H9 (cell line): ENCODE measurements at regions not wholly inside any gene's neighbourhood (a gene's known extent, or its start where the extent isn't known, plus 50 kb on each side); places are given as distances from the start of the nearest gene placed in this dataset.

Source experiments
- DNase-seq: peaks from one replicate; pipeline ENCODE4 v3.0.0-alpha.2; 2017
- H2AFZ ChIP-seq: one replicate; pipeline ENCODE4 v1.6.1; 2013; ENCODE audit warnings: mild to moderate bottlenecking, low read length, control low read depth, moderate library complexity
- H2AK5ac ChIP-seq: 2 replicates; pipeline ENCODE4 v1.6.1; 2013; ENCODE audit warnings: low read length, control low read depth, mixed read lengths; ENCODE audit not compliant: insufficient read length
- H2BK120ac ChIP-seq: one replicate; pipeline ENCODE4 v1.6.1; 2013; ENCODE audit warnings: low read depth, mild to moderate bottlenecking, low read length, control low read depth, inconsistent platforms; ENCODE audit not compliant: poor library complexity, severe bottlenecking
- H2BK12ac ChIP-seq: 2 replicates; pipeline ENCODE4 v1.6.1; 2013; ENCODE audit warnings: low read length, control low read depth, mixed read lengths, low read depth; ENCODE audit not compliant: insufficient read length
- H2BK15ac ChIP-seq: 2 replicates; pipeline ENCODE4 v1.6.1; 2013; ENCODE audit warnings: low read depth, low read length, control low read depth
- H2BK20ac ChIP-seq: one replicate; pipeline ENCODE4 v1.6.1; 2013; ENCODE audit warnings: low read depth, mild to moderate bottlenecking, low read length, control low read depth, inconsistent platforms; ENCODE audit not compliant: poor library complexity, severe bottlenecking
- H2BK5ac ChIP-seq: 2 replicates; pipeline ENCODE4 v1.6.1; 2013; ENCODE audit warnings: low read length, control low read depth, mixed read lengths; ENCODE audit not compliant: insufficient read length
- H3K14ac ChIP-seq: 2 replicates; pipeline ENCODE4 v1.6.1; 2013; ENCODE audit warnings: low read length, control low read depth; ENCODE audit not compliant: insufficient read depth
- H3K18ac ChIP-seq: 2 replicates; pipeline ENCODE4 v1.6.1; 2013; ENCODE audit warnings: low read depth, mild to moderate bottlenecking, mixed read lengths, low read length, control low read depth; ENCODE audit not compliant: insufficient read length
- H3K23ac ChIP-seq: 2 replicates; pipeline ENCODE4 v1.6.1; 2013; ENCODE audit warnings: low read length, control low read depth, mixed read lengths, low read depth; ENCODE audit not compliant: insufficient read length
- H3K23me2 ChIP-seq: 2 replicates; pipeline ENCODE4 v1.6.1; 2013; ENCODE audit warnings: low read depth, mild to moderate bottlenecking, mixed read lengths, low read length, control low read depth; ENCODE audit not compliant: insufficient read length, poor library complexity, severe bottlenecking
- H3K27ac ChIP-seq: 2 replicates; pipeline ENCODE4 v1.5.1; 2013; ENCODE audit warnings: low read length, control low read depth, mixed read lengths, low read depth; ENCODE audit not compliant: insufficient read length
- H3K27me3 ChIP-seq: 2 replicates; pipeline ENCODE4 v1.6.1; 2013; ENCODE audit warnings: low read length, control low read depth, inconsistent platforms; ENCODE audit not compliant: insufficient read depth
- H3K4ac ChIP-seq: 2 replicates; pipeline ENCODE4 v1.6.1; 2013; ENCODE audit warnings: low read depth, mild to moderate bottlenecking, control low read depth, inconsistent platforms, low read length, moderate library complexity
- H3K4me1 ChIP-seq: 2 replicates; pipeline ENCODE4 v1.6.1; 2013; ENCODE audit warnings: low read length, control low read depth, inconsistent platforms; ENCODE audit not compliant: insufficient read depth
- H3K4me2 ChIP-seq: 2 replicates; pipeline ENCODE4 v1.6.1; 2013; ENCODE audit warnings: low read length, control low read depth, mixed read lengths; ENCODE audit not compliant: insufficient read length, insufficient read depth
- H3K56ac ChIP-seq: 2 replicates; pipeline ENCODE4 v1.6.1; 2013; ENCODE audit warnings: low read depth, mild to moderate bottlenecking, mixed read lengths, low read length, control low read depth; ENCODE audit not compliant: insufficient read length
- H3K79me1 ChIP-seq: 2 replicates; pipeline ENCODE4 v1.6.1; 2013; ENCODE audit warnings: low read depth, mild to moderate bottlenecking, moderate library complexity, low read length, control low read depth, inconsistent platforms; ENCODE audit not compliant: insufficient read depth, poor library complexity, severe bottlenecking
- H3K79me2 ChIP-seq: 2 replicates; pipeline ENCODE4 v1.6.1; 2013; ENCODE audit warnings: low read length, control low read depth, inconsistent platforms; ENCODE audit not compliant: insufficient read depth
- H3K9ac ChIP-seq: 2 replicates; pipeline ENCODE4 v1.6.1; 2013; ENCODE audit warnings: low read length, control low read depth, mixed read lengths; ENCODE audit not compliant: insufficient read length; ENCODE audit errors: extremely low read depth
- H3K9me3 ChIP-seq: one replicate; pipeline ENCODE4 v1.6.1; 2013; ENCODE audit warnings: low read depth, low read length, inconsistent platforms; ENCODE audit not compliant: control insufficient read depth
- H3T11ph ChIP-seq: one replicate; pipeline ENCODE4 v1.6.1; 2013; ENCODE audit warnings: mild to moderate bottlenecking, low read length, control low read depth, inconsistent platforms
- H4K20me1 ChIP-seq: one replicate; pipeline ENCODE4 v1.6.1; 2013; ENCODE audit not compliant: control insufficient read depth, insufficient read length, insufficient read depth
- H4K5ac ChIP-seq: 2 replicates; pipeline ENCODE4 v1.6.1; 2013; ENCODE audit warnings: low read depth, mild to moderate bottlenecking, mixed read lengths, low read length, control low read depth; ENCODE audit not compliant: insufficient read length
- H4K8ac ChIP-seq: replicated peaks from 2 replicates; pipeline ENCODE4 v1.6.1; 2013; ENCODE audit warnings: low read length, control low read depth, mixed read lengths, low read depth; ENCODE audit not compliant: insufficient read length
- H4K91ac ChIP-seq: 2 replicates; pipeline ENCODE4 v1.6.1; 2013; ENCODE audit warnings: low read depth, mild to moderate bottlenecking, moderate library complexity, mixed read lengths, low read length, control low read depth; ENCODE audit not compliant: insufficient read length
- H3K27ac Mint-ChIP-seq, 3 experiments: 2 replicates in 2 of 3; 3 replicates in 1 of 3; pipeline ENCODE4 v1.8.0; 2020 to 2021; ENCODE audit warnings: mixed read lengths in 3 of 3, mild to moderate bottlenecking in 1 of 3, moderate library complexity in 1 of 3
- H3K27me3 Mint-ChIP-seq: 2 replicates; pipeline ENCODE4 v1.8.0; 2021; ENCODE audit warnings: low read depth, mild to moderate bottlenecking, moderate library complexity, mixed read lengths
- H3K36me3 Mint-ChIP-seq, 3 experiments: 2 replicates in 2 of 3; 3 replicates in 1 of 3; pipeline ENCODE4 v1.8.0; 2020 to 2021; ENCODE audit warnings: low read depth in 3 of 3, mixed read lengths in 3 of 3; ENCODE audit not compliant: insufficient read depth in 1 of 3
- H3K4me1 Mint-ChIP-seq, 2 experiments: 2 replicates each; pipeline ENCODE4 v1.8.0; 2020; ENCODE audit warnings: mixed read lengths in 2 of 2
- H3K4me3 Mint-ChIP-seq, 2 experiments: 2 replicates in 1 of 2; 3 replicates in 1 of 2; pipeline ENCODE4 v1.8.0; 2020 to 2021; ENCODE audit warnings: mild to moderate bottlenecking in 2 of 2, mixed read lengths in 2 of 2, moderate library complexity in 1 of 2
- H3K9me3 Mint-ChIP-seq, 2 experiments: 2 replicates in 1 of 2; 3 replicates in 1 of 2; pipeline ENCODE4 v1.8.0; 2020; ENCODE audit warnings: mild to moderate bottlenecking in 2 of 2, mixed read lengths in 2 of 2, moderate library complexity in 1 of 2
- CTCF ChIP-seq: fragments of 200-600 bp; sonication (generic); conservative IDR thresholded peaks from 3 replicates; pipeline ENCODE4 v1.8.0; 2021; ENCODE audit warnings: antibody characterized with exemption, mild to moderate bottlenecking

DNA sequence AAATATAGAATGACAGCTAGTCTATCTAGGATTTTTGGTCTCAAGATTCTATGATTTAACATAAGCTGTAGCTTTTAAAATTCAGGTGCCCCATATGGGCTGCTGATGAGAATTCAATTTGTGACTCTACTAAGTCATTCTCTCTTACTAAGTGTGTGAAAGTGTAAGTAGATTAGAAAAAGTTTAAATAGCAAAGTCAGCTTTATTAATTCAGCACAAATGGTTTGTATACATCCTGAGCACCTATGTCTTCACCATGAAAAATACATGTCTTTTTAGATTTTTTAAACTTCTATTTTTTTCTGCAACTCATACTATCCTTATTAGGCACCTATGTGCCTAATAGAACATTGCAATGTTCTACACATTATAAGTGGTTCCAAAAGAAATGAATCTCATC is 157.1 kb downstream of the METTL4 start:
- no peak overlapping the region for H3K14ac ChIP-seq
- no peak overlapping the region for H4K91ac ChIP-seq
- H3K4me2 ChIP-seq, result no peak overlapping the region
- no peak overlapping the region for H2AK5ac ChIP-seq
- no peaks in the 10 kb centered on the region for H3K23me2 ChIP-seq
- no peaks in the 10 kb centered on the region for H3K27me3 ChIP-seq
- no peak overlapping the region for H3K27ac ChIP-seq
- Mint-ChIP-seq H3K27me3 (no peaks in the 10 kb centered on the region), H3K4me1 (no peaks in the 10 kb centered on the region), H3K4me3 (no peak overlapping the region), H3K36me3 (no peaks in the 10 kb centered on the region), H3K9me3 (no peaks in the 10 kb centered on the region), H3K27ac (no peak overlapping the region)
- no peak overlapping the region for H4K8ac ChIP-seq
- no peak overlapping the region for H3T11ph ChIP-seq
- H2BK12ac ChIP-seq, result no peak overlapping the region
- H3K56ac ChIP-seq, result no peak overlapping the region
- H4K5ac ChIP-seq, result no peak overlapping the region
- H2BK5ac ChIP-seq, result no peak overlapping the region
- H3K4ac ChIP-seq, result no peak overlapping the region
- no peaks in the 10 kb centered on the region for H3K4me1 ChIP-seq
- no peaks in the 10 kb centered on the region for H3K9me3 ChIP-seq
- no peaks in the 10 kb centered on the region for H4K20me1 ChIP-seq
- H3K79me1 ChIP-seq, result no peaks in the 10 kb centered on the region
- TF ChIP-seq CTCF, result no peak
- H2BK15ac ChIP-seq, result no peak overlapping the region
- no peak overlapping the region for H2AFZ ChIP-seq
- no peak overlapping the region for H3K23ac ChIP-seq
- H3K9ac ChIP-seq, result no peak overlapping the region
- no peaks in the 10 kb centered on the region for H3K79me2 ChIP-seq
- no peak overlapping the region for H3K18ac ChIP-seq
- no peak overlapping the region for H2BK20ac ChIP-seq
- no peak overlapping the region for H2BK120ac ChIP-seq
- no peak for DNase-seq
